SK-N-MC (cell line): ENCODE measurements at regions not wholly inside any gene's neighbourhood (a gene's known extent, or its start where the extent isn't known, plus 50 kb on each side); places are given as distances from the start of the nearest gene placed in this dataset.

Experiments used
- DNase-seq: peaks from one replicate; pipeline ENCODE4 v3.0.0-alpha.2; 2011; ENCODE audit warnings: low read depth, low spot score
- H3K27ac ChIP-seq: fragments of 200-600 bp; sonication (generic); 2 replicates; pipeline ENCODE4 v1.5.1; 2016; ENCODE audit warnings: mixed run types
- H3K36me3 ChIP-seq: fragments of 200-600 bp; sonication (generic); 2 replicates; pipeline ENCODE4 v1.6.1; 2017; ENCODE audit warnings: antibody characterized with exemption, low read length, mixed read lengths; ENCODE audit not compliant: insufficient read depth
- H3K4me3 ChIP-seq: fragments of 200-600 bp; sonication (generic); 2 replicates; pipeline ENCODE4 v1.5.1; 2016
- H3K9ac ChIP-seq: fragments of 200-600 bp; sonication (generic); 2 replicates; pipeline ENCODE4 v1.8.0; 2017; ENCODE audit warnings: mixed run types, mixed read lengths; ENCODE audit not compliant: insufficient read length
- H3K9me3 ChIP-seq: fragments of 200-600 bp; sonication (generic); 2 replicates; pipeline ENCODE4 v1.6.1; 2017; ENCODE audit warnings: low read depth, mild to moderate bottlenecking, antibody characterized with exemption, low read length, moderate library complexity, mixed read lengths
- EZH2 ChIP-seq: fragments of 200-600 bp; sonication (generic); IDR thresholded peaks from one replicate; pipeline ENCODE4 v1.6.1; 2017; ENCODE audit warnings: antibody characterized with exemption
- FOXP2 ChIP-seq: optimal IDR thresholded peaks from 2 replicates; pipeline ENCODE3; 2011; ENCODE audit warnings: mild to moderate bottlenecking, moderate library complexity; ENCODE audit not compliant: insufficient read depth; ENCODE audit errors: extremely low read length, control extremely low read depth
- POLR2AphosphoS5 ChIP-seq: IDR thresholded peaks from 2 replicates; pipeline ENCODE4 v1.6.1; 2012; ENCODE audit warnings: mild to moderate bottlenecking, low read depth, low read length, borderline replicate concordance

DNA sequence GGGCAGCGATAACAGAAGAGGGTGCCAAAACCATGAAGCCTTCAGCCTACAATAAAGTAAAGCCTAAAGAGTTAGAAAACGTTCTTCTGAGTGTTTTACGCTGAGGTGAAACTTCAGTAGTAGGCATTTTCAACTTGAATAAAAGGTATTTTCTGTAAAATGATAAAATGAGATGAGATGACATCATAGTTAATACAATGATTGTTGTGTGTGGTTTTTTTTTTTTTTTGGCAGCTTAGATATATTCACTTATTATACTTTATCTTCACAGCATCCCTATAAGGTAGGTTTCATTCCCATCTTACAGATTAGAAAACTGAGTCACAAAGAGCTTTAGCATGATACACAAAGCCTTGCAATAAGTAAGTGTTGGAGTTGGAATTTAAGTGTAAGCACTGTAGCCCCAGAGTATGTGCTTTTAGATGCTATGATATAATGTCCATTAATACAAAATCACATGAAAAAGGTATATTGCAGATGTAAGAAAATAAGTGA, 291.9 kb upstream of the GRM7 start:
- no peak overlapping the region for H3K27ac ChIP-seq
- no peak overlapping the region for H3K4me3 ChIP-seq
- H3K9me3 ChIP-seq, result no peaks in the 10 kb centered on the region
- H3K36me3 ChIP-seq, result no peaks in the 10 kb centered on the region
- no peak for TF ChIP-seq FOXP2
- no peak for TF ChIP-seq POLR2AphosphoS5
- TF ChIP-seq EZH2, result no peak
- no peak overlapping the region for H3K9ac ChIP-seq
- no peak for DNase-seq

- no peaks in the 10 kb centered on the region for H3K36me3 ChIP-seq
- H3K9me3 ChIP-seq, result no peaks in the 10 kb centered on the region
- no peak overlapping the region for H3K4me3 ChIP-seq
- TF ChIP-seq EZH2, result no peak
- no peak for TF ChIP-seq FOXP2
- no peak for TF ChIP-seq POLR2AphosphoS5
- no peak overlapping the region for H3K27ac ChIP-seq
- no peak for DNase-seq
- H3K9ac ChIP-seq, result no peak overlapping the region
Measured at GRCh38 chr3:6571448-6571847, 289.5 kb upstream of the GRM7 start.

GRCh38 chr3:6577584-6577983, 283.3 kb upstream of the GRM7 start:
- DNase-seq, result no peak
- no peak overlapping the region for H3K9ac ChIP-seq
- TF ChIP-seq FOXP2 (no peak), EZH2 (no peak), POLR2AphosphoS5 (no peak)

GRCh38 chr3:6578526-6578925, 282.4 kb upstream of the GRM7 start:
- TF ChIP-seq EZH2 (no peak), FOXP2 (no peak), POLR2AphosphoS5 (no peak)
- Histone ChIP-seq H3K27ac (no peak overlapping the region), H3K9ac (no peak overlapping the region), H3K9me3 (no peaks in the 10 kb centered on the region), H3K36me3 (no peaks in the 10 kb centered on the region), H3K4me3 (no peak overlapping the region)
- DNase-seq, result no peak

More at GRCh38 chr3:6577584-6577983, 283.3 kb upstream of the GRM7 start:
- H3K9me3 ChIP-seq, result no peaks in the 10 kb centered on the region
- no peak overlapping the region for H3K4me3 ChIP-seq
- no peak overlapping the region for H3K27ac ChIP-seq
- H3K36me3 ChIP-seq, result no peaks in the 10 kb centered on the region

DNA sequence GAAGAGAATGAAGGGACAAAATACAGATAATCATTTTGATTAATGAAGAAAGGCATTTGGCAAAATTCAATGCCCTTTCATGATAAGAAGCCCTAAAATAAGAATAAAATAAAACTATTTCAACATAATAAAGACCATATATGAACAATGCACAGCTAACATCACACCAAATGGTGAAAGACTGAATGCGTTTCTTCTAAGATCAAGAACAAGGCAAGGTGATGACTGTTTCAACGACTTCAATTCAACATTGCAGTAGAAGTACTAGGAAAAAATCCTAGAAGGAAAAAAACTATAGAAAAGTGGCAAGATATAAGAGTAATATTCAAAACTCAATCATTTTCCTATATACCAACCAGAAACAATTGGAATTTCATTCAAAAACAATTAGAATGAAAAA, 280.1 kb upstream of the GRM7 start:
- no peak for TF ChIP-seq EZH2
- TF ChIP-seq POLR2AphosphoS5, result no peak
- no peak for TF ChIP-seq FOXP2
- H3K27ac ChIP-seq, result no peak overlapping the region
- no peaks in the 10 kb centered on the region for H3K36me3 ChIP-seq
- no peak overlapping the region for H3K4me3 ChIP-seq
- H3K9me3 ChIP-seq, result no peaks in the 10 kb centered on the region
- H3K9ac ChIP-seq, result no peak overlapping the region
- no peak for DNase-seq

- TF ChIP-seq EZH2 (no peak), FOXP2 (no peak), POLR2AphosphoS5 (no peak)
- H3K9me3 ChIP-seq, result no peaks in the 10 kb centered on the region
Measured at GRCh38 chr3:6585360-6585759, 275.6 kb upstream of the GRM7 start.

DNA sequence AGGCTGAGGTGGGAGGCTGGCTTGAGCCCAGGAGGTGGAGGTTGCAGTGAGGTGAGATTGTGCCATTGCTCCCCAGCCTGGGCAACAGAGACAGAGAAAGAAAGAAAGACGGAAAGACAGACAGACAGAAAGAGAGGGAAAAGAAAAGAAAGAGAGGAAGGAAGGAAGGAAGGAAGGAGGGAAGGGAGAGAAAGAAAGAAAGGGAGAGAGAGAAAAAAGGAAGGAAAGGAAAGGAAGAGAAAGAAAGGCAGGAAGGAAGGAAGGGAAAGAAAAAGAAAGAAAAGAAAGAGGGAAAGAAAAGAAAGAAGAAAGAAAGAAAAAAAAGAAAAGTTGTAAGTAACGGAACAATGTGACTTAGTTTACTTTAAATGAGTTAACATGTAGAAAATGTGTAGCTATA, 260.7 kb upstream of the GRM7 start:
- TF ChIP-seq POLR2AphosphoS5 (no peak), FOXP2 (no peak), EZH2 (no peak)
- Histone ChIP-seq H3K27ac (no peak overlapping the region), H3K4me3 (no peak overlapping the region), H3K9me3 (no peaks in the 10 kb centered on the region), H3K36me3 (no peaks in the 10 kb centered on the region), H3K9ac (no peak overlapping the region)
- no peak for DNase-seq

More at GRCh38 chr3:6585360-6585759, 275.6 kb upstream of the GRM7 start:
- Histone ChIP-seq H3K36me3 (no peaks in the 10 kb centered on the region), H3K9ac (no peak overlapping the region), H3K4me3 (no peak overlapping the region), H3K27ac (no peak overlapping the region)
- no peak for DNase-seq

GRCh38 chr3:6601374-6601773, 259.5 kb upstream of the GRM7 start:
- Histone ChIP-seq H3K9ac (no peak overlapping the region), H3K4me3 (no peak overlapping the region), H3K27ac (no peak overlapping the region), H3K36me3 (no peaks in the 10 kb centered on the region), H3K9me3 (no peaks in the 10 kb centered on the region)
- no peak for DNase-seq
- TF ChIP-seq FOXP2, result no peak
- TF ChIP-seq EZH2, result no peak
- TF ChIP-seq POLR2AphosphoS5, result no peak

DNA sequence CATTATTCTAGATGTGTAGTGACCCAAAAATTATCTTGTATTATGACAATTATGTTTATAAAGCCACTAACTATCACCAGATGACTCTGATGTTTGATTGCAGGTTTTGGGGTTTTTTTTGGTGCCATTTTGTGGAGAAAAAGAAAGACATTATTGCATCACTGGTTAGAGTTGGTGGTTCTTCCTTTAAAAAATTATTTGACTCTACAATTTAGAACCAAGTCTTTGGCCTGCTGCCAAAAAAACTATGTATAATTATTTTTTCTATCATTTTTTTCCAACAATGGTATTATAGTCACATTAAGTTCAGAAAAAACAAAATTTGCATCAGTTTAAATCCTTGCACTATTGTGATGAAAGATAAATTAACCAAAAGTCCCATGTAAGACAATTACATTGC, 258.6 kb upstream of the GRM7 start:
- no peaks in the 10 kb centered on the region for H3K9me3 ChIP-seq
- no peak overlapping the region for H3K27ac ChIP-seq
- no peak for TF ChIP-seq EZH2
- TF ChIP-seq FOXP2, result no peak
- no peak for TF ChIP-seq POLR2AphosphoS5
- H3K4me3 ChIP-seq, result no peak overlapping the region
- H3K36me3 ChIP-seq, result no peaks in the 10 kb centered on the region
- no peak for DNase-seq
- H3K9ac ChIP-seq, result no peak overlapping the region
